PFSK-1 (cell line): ENCODE measurements at regions not wholly inside any gene's neighbourhood (a gene's known extent, or its start where the extent isn't known, plus 50 kb on each side); places are given as distances from the start of the nearest gene placed in this dataset.

Experiments
- POLR2AphosphoS5 ChIP-seq: IDR thresholded peaks from 2 replicates; pipeline ENCODE4 v1.6.1; 2012; ENCODE audit warnings: low read depth, mild to moderate bottlenecking, control low read depth, low read length, moderate library complexity
- SIN3A ChIP-seq: IDR thresholded peaks from 2 replicates; pipeline ENCODE4 v1.6.1; 2012; ENCODE audit warnings: mild to moderate bottlenecking, low read length, moderate library complexity, borderline replicate concordance; ENCODE audit not compliant: insufficient read depth
- TAF1 ChIP-seq: IDR thresholded peaks from 2 replicates; pipeline ENCODE4 v1.6.1; 2012; ENCODE audit warnings: low read length, control low read depth, borderline replicate concordance; ENCODE audit not compliant: insufficient read depth
- TF ChIP-seq, protein P1 (sequence below), 2 experiments: IDR thresholded peaks; 2 replicates each; pipeline versions ENCODE4 v1.6.1 to v1.8.0; 2011 to 2012; ENCODE audit warnings: low read depth in 2 of 2, low read length in 2 of 2, control low read depth in 1 of 2, inconsistent platforms in 1 of 2, mild to moderate bottlenecking in 1 of 2, moderate library complexity in 1 of 2; ENCODE audit not compliant: insufficient read depth in 1 of 2

DNA sequence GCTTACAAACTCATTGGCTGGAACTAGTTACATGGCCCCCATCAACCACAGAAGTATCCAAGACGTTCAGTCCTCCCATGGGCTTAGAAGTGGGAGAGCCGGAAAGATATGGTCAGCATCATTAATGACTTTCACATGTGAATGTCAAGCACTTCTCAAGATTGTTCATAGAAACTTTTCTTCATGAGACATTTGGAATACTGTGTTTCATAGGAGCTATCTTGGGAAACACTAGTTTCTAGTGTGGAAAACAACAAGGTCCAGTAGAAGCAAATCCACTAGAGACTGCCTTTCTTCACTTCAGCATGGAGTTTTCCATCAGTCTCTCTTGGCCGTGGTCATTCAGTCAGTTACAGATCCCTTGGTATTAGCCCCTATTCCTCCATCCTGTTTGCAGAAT is 160.9 kb downstream of the C11orf91 start:
- TF ChIP-seq POLR2AphosphoS5 (no peak), SIN3A (no peak), TAF1 (no peak)
- TF ChIP-seq, protein P1, sequence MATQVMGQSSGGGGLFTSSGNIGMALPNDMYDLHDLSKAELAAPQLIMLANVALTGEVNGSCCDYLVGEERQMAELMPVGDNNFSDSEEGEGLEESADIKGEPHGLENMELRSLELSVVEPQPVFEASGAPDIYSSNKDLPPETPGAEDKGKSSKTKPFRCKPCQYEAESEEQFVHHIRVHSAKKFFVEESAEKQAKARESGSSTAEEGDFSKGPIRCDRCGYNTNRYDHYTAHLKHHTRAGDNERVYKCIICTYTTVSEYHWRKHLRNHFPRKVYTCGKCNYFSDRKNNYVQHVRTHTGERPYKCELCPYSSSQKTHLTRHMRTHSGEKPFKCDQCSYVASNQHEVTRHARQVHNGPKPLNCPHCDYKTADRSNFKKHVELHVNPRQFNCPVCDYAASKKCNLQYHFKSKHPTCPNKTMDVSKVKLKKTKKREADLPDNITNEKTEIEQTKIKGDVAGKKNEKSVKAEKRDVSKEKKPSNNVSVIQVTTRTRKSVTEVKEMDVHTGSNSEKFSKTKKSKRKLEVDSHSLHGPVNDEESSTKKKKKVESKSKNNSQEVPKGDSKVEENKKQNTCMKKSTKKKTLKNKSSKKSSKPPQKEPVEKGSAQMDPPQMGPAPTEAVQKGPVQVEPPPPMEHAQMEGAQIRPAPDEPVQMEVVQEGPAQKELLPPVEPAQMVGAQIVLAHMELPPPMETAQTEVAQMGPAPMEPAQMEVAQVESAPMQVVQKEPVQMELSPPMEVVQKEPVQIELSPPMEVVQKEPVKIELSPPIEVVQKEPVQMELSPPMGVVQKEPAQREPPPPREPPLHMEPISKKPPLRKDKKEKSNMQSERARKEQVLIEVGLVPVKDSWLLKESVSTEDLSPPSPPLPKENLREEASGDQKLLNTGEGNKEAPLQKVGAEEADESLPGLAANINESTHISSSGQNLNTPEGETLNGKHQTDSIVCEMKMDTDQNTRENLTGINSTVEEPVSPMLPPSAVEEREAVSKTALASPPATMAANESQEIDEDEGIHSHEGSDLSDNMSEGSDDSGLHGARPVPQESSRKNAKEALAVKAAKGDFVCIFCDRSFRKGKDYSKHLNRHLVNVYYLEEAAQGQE (IDR thresholded peaks at IDR 0.05; ENCODE audit: insufficient read depth in 1 of 2, low read depth in 2 of 2, low read length in 2 of 2): no peak
